K562 (cell line): ENCODE measurements at regions not wholly inside any gene's neighbourhood (a gene's known extent, or its start where the extent isn't known, plus 50 kb on each side); places are given as distances from the start of the nearest gene placed in this dataset.

Experiments
- CBX3 ChIP-seq, 2 experiments: IDR thresholded peaks; 1 replicate in 1 of 2; 2 replicates in 1 of 2; pipeline ENCODE4 v1.6.1; 2012; ENCODE audit warnings: inconsistent platforms in 2 of 2, low read length in 2 of 2, borderline replicate concordance in 1 of 2, control low read depth in 1 of 2
- CTCF ChIP-seq, 3 experiments: IDR thresholded peaks in 2 of 3; conservative IDR thresholded peaks in 1 of 3; 2 replicates each; pipeline ENCODE4 v1.5.1; 2011 to 2012; ENCODE audit warnings: low read length in 3 of 3, mild to moderate bottlenecking in 3 of 3, control low read depth in 2 of 3, improper control_type of control experiment in 1 of 3, inconsistent platforms in 1 of 3, low read depth in 1 of 3, mixed read lengths in 1 of 3, moderate library complexity in 1 of 3; ENCODE audit not compliant: insufficient read depth in 2 of 3
- MBD1 ChIP-seq: fragments of 250-450 bp; sonication (Bioruptor Pico); IDR thresholded peaks from 2 replicates; pipeline ENCODE4 v1.8.0; 2022; ENCODE audit warnings: inconsistent platforms
- RAD21 ChIP-seq, 2 experiments: fragments of 250-450 bp in 1 of 2; fragments of 450-650 bp in 1 of 2; sonication (Bioruptor Pico) in 1 of 2; formaldehyde crosslinking in 1 of 2; IDR thresholded peaks in 1 of 2; conservative IDR thresholded peaks in 1 of 2; 2 replicates each; pipeline versions ENCODE4 v1.4.0 to v1.8.0; 2020 to 2022; ENCODE audit warnings: mild to moderate bottlenecking in 2 of 2, moderate library complexity in 1 of 2

GRCh38 chr10:118958984-118959925 lies 70.3 kb upstream of the NANOS1 start:
- TF ChIP-seq RAD21 (CRISPR knock-in tag; conservative IDR thresholded peaks at IDR 0.05 in 1 of 2, IDR thresholded peaks at IDR 0.05 in 1 of 2) (no peak), CBX3 (IDR thresholded peaks at IDR 0.05; ENCODE audit: borderline replicate concordance in 1 of 2, low read length in 2 of 2) (no peak), MBD1 (CRISPR knock-in tag) (no peak), CTCF (IDR thresholded peaks at IDR 0.05 in 2 of 3, conservative IDR thresholded peaks at IDR 0.05 in 1 of 3; ENCODE audit: insufficient read depth in 2 of 3, low read depth in 1 of 3, low read length in 3 of 3) (no peak)
